Loucy (cell line): ENCODE measurements at regions not wholly inside any gene's neighbourhood (a gene's known extent, or its start where the extent isn't known, plus 50 kb on each side); places are given as distances from the start of the nearest gene placed in this dataset.

Experiments used
- CTCF ChIP-seq: fragments of 200-600 bp; sonication (generic); conservative IDR thresholded peaks from 2 replicates; pipeline ENCODE4 v1.5.1; 2014; ENCODE audit warnings: mild to moderate bottlenecking, antibody characterized with exemption, low read length
- EZH2phosphoT487 ChIP-seq: fragments of 200-600 bp; IDR thresholded peaks from 2 replicates; pipeline ENCODE4 v1.6.1; 2018; ENCODE audit warnings: antibody characterized with exemption, mild to moderate bottlenecking, moderate library complexity, borderline replicate concordance

GRCh38 chr1:98018074-98018473 is 97.2 kb upstream of the DPYD start:
- TF ChIP-seq CTCF = no peak
- TF ChIP-seq EZH2phosphoT487 = no peak
